ENCODE measurements at regions not wholly inside any gene's neighbourhood (a gene's known extent, or its start where the extent isn't known, plus 50 kb on each side); places are given as distances from the start of the nearest gene placed in this dataset.

DNA sequence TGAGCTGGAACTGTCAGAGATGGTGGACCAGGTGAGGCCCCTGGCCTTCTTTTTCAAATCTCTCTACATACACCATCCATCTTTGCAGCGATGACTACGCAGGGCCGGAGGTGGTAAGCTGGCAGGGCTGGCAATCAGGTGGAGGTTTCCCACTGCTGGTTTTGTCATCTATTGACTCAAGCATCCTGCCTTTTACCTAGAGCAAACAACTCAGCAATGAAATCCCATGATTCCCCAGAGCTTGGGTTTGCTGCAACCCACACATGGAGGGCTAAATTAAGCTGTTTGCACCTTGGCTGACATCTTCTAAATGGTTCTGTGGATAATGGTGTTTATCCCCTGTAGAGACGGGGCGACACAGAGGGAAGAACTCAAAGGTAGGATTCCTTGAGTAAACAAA, 170.2 kb downstream of the SCP2D1 start:
- TF ChIP-seq, protein P1, sequence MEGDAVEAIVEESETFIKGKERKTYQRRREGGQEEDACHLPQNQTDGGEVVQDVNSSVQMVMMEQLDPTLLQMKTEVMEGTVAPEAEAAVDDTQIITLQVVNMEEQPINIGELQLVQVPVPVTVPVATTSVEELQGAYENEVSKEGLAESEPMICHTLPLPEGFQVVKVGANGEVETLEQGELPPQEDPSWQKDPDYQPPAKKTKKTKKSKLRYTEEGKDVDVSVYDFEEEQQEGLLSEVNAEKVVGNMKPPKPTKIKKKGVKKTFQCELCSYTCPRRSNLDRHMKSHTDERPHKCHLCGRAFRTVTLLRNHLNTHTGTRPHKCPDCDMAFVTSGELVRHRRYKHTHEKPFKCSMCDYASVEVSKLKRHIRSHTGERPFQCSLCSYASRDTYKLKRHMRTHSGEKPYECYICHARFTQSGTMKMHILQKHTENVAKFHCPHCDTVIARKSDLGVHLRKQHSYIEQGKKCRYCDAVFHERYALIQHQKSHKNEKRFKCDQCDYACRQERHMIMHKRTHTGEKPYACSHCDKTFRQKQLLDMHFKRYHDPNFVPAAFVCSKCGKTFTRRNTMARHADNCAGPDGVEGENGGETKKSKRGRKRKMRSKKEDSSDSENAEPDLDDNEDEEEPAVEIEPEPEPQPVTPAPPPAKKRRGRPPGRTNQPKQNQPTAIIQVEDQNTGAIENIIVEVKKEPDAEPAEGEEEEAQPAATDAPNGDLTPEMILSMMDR (conservative IDR thresholded peaks at IDR 0.05; ENCODE audit: low read length), result no peak
- TF ChIP-seq EZH2phosphoT487 (IDR thresholded peaks at IDR 0.05; ENCODE audit: borderline replicate concordance), result no peak

All from Loucy (cell line).